ENCODE measurements at regions not wholly inside any gene's neighbourhood (a gene's known extent, or its start where the extent isn't known, plus 50 kb on each side); places are given as distances from the start of the nearest gene placed in this dataset.
"Not testable (repeated sequence)": the region's sequence is repeated elsewhere in the genome, so short reads cannot be mapped to it uniquely, and the experiment has no call there.

DNA sequence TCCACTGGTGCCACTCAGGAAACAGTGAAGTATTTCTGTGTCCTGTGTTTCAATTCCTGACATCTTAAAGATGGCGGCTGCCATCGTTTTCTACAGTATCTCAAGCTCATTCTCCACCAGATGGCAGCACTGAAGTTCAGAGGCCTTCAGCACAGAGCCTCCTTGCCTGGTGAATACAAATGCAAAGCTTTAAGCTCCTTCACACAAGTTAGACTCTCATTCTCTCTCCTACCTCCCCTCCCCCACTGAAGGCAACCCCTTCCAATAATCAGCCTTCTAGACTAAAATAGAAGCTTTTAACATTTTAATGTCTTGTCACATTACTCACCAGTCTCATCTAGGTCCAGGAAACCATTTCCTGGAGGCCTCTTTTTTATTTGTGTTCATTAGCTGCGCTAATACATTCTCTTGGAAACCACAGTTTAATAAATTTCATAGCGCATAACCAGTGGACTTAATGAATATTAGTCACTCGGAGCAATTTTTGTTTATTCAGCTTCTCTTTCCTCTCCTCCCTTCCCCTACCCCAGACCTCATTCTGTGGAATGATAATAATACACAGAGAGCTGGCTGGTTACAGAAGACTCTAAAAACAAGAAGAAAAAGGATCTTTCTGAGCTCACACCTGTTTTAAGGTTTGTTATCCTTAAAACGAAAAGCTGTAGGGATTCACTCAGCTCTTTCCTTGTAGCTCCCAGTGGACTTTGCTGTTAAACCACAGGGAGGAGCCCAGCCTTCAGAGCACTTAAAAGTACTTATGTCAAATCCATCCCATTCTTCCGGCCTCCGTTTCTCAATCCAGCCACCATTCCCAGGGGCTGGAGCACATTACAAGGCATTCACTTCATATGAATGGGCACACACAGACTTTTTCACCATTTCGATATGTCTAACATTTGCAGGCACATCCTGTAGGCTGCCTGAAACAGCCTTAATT, 384.9 kb downstream of the HLX start:
- DNase-seq, result peak; percentile 57

DNA sequence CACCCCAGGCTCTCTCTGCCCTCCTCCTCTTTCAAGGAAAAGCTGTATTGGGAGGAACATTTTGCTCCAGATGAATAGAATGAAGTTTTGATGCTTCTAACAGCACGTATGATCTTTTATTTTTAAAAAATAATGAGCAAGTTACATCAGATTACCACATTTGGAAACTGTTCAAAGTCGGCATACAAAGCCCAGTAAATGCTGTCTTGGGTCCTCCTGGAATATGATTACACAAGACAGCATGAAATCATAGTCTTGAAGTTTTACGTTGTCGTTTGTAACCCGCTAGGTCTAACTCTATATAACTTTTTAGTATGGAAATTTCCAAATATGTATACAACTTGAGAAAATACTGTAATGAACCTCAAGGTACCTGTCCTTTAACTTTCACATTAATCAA, 385.6 kb downstream of the HLX start:
- no peak for DNase-seq

DNA sequence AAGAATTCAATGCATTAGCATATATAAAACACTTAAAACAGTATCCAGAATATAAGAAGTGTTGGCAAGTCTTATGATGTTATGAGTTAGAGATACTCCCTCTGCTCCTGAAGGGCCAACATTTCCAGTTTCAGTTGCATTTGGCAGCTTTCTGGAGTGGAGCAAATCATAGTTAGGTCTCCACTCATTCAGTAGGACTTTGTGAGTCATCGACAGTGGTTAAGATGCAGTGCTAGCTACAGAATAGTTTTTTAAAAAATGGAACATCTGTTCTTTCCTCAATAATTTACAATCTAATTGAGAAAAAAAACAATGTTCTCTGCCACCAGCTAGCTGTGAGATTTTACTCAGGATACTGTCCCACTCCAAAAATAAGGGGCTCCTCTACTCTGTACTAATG, 389.1 kb downstream of the HLX start:
- DNase-seq, result no peak

DNA sequence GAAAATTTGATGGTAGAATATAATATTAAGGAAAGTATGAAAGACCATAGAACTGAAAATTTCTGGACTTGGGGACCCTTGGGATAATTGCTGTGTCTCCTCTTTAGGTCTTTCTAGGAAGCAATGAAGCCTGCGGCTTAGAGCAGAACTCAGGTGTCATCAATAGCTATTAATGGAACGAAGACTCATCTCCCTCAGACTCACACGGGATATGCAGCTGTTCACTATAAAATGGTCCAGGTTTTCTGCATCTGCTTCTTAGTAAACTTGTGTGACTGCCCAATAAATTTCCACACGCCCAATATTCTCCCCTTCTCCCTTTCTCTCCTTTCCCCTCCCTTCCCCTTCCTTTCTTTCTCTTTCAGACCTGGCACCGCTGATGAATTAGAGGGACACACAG, 392.5 kb downstream of the HLX start:
- no peak for DNase-seq

DNA sequence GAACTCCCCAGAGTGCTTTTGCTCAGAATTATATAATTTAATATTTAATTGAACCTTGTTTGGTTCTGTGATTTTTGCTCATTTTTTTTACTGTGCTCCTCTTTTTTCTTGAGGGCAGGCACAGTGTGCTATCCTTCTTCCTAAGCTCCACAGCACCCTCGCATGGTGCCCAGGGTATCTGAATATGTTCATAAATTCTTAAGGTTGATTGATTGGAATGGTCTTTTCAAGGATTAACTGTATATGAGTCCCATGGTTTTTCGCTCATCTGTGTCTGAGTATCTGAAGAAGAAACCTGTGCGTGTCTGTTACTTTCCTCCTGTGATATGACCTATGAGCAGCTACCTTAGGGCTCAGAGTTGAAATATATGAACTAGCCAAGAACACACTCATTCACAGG, 393.7 kb downstream of the HLX start:
- DNase-seq, result no peak

DNA sequence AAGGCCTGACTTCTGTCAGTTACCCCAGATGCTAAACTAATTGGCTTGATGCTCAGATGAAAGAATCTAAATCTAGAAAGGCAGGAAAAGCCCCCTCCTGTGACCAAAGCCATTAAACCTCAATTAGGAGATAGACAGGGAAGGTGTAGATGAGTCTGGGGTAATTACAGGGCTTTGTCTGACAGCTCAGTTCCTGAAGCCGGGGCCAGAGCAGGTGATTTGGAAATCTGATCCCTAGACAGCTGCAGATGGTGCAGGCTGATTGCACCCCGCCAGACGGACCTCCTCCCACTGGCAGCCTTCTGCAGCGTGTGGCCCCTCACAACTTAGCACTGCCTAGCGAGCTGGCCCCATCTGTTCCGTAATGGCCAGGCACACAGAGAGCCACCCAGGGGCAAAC, 395.1 kb downstream of the HLX start:
- no peak for DNase-seq

DNA sequence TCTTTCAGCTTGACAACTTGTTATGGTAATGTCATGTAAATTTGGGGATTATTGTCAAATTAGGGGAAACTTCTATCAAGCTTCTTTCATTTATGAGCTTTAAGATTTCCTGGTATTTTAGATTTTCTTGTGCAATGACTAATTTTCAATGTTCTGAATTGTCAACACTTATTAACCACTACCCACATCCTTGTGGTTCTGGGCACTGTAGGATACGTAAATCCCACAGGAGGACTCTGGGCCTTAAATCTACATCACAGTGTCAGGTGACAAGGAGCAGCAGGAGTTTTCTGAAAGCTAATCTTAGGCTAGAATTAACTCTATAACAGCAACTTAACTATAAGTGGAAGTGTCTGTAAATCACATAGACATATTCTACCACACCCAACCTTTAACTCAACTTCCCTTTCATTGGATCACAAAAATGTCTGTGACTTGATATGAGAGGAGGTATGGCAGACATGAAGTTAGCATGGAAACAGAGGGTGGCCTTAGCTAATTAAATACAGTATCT, 397.7 kb downstream of the HLX start:
- no peak for DNase-seq

DNA sequence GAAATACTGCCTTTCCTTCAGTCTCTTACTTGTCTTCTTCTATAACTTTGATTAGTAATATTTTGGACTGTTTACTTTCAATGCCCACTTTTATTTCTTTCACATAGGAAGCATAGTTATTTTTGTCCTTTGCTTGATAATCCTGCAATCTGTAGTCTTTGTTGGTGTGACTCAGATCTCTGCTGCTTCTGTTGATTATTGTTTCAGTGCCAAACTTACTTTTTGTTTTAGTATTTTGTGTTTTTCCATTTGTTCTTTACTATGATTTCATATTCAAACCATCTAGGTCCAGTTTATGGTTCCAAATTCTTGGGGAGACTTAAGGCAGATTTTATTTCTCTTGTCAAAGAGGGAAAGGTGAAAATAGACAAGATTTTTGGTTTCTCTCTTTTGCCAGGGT, 399.9 kb downstream of the HLX start:
- DNase-seq, result no peak

DNA sequence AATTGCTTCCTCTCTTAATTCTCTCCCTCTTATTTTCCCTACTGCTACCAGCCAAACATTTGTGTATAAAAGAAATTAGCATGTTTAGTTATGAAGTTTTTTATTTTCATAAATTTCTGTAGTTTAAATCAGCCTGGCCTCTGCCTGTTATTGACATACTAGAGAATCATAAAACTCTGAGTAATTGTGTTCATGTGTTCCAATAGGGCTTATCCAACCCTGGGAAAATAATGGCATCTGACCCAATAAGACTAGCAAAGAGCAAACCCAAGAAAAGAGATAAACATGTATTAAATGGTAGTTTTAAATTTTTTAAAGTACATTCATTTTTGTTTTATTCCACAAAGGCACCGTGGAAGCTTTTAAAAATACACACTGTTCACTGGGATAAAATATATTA, 404.3 kb downstream of the HLX start:
- no peak for DNase-seq

DNA sequence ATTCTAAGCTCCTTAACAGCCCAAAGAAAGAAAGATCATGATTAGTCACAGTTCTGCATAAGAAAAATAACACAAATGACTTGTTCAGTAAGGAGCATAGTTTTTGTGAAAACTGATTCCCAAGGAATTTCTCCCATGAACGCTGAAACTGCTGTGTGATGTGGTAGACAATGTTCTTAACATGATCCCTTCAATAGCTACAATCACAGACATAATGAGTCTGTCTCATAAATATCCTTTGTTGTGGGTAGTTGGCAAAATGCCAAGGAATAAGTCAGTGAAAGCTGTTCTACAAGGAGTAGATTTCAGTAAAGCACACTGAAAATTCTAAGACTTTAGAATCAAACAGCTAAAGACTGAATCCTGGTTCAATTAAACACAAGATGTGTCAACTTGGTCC, 404.8 kb downstream of the HLX start:
- DNase-seq, result no peak

DNA sequence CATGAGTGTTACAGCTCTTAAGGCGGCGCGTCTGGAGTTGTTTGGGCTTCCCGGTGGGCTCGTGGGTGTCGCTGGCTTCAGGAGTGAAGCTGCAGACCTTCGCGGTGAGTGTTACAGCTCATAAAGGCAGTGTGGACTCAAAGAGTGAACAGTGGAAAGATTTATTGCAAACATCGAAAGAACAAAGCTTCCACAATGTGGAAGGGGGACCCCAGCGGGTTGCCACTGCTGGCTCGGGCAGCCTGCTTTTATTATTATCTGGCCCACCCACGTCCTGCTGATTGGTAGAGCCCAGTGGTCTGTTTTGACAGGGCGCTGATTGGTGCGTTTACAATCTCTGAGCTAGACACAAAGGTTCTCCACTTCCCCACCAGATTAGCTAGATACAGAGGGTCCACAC, 405.7 kb downstream of the HLX start:
- not testable (repeated sequence) for DNase-seq

DNA sequence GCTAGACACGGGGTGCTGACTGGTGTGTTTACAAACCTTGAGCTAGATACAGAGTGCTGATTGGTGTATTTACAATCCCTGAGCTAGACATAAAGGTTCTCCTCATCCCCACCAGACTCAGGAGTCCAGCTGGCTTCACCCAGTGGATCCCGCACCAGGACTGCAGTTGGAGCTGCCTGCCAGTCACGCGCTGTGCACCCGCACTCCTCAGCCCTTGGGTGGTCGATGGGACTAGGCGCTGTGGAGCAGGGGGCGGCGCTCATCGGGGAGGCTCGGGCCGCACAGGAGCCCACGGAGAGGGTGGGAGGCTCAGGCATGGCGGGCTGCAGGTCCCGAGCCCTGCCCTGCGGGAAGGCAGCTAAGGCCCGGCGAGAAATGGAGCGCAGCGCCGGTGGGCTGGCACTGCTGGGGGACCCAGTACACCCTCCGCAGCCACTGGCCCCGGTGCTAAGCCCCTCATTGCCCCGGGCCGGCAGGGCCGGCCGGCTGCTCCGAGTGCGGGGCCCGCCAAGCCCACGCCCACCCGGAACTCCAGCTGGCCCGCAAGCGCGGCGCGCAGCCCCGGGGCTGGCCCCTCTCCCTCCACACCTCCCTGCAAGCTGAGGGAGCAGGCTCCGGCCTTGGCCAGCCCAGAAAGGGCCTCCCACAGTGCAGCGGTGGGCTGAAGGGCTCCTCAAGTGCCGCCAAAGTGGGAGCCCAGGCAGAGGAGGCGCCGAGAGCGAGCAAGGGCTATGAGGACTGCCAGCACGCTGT, 406.4 kb downstream of the HLX start:
- DNase-seq, result not testable (repeated sequence)

DNA sequence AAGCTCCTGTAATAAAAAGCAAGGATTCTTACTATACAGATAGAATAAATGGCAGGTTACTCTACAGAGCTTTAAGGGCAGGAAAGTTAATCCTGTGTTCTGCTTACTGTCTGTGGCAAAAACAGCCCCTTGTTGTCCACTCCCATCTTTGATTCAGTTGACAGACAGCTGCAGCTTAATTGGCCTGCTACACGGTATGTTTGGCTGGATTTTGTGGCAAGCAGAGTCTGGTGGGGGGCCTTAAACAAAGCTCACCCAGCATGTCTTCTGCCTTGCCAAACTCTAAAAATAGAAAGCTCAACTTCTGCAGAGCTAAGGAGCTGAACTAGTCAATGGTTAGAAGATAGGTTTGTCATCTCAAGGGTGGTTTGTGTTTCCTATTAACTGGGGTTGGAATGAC, 407.2 kb downstream of the HLX start:
- DNase-seq, result no peak

DNA sequence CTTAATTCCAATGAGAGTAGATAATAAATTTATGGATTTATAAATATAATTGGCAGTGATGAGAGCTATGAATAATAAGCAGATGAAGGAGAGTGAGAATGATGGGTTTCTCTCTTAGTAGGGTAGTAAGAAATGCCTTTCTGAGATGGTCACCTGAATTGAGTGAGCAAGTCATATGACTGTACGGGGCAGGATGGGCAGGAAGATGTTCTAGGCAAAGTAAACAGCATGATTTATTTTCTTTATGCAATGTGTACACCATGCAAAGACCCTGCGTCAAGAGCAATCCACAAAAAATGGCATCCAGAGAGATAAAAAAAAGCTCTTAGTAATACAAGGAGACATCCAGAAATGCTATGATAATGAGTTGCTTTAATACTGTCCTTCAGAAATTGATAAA, 409.9 kb downstream of the HLX start:
- DNase-seq, result no peak

DNA sequence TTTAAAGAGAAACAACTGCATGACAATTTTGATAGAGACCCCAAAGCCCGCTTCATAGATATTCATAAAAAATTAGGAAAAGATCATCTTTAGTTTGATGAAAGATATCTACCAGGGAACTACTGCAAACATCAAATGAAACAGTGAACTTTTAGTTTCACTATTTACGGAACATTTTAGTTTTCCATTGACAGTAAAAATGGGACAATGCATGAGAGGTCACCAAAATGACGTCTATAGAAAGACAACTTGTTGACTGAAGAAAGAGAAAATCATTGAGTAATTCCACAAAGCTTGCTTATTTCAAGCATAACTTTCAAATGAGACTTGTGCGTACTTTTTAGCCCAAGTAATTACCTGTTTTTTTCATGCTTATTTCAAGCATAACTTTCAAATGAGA, 411.4 kb downstream of the HLX start:
- DNase-seq, result no peak

DNA sequence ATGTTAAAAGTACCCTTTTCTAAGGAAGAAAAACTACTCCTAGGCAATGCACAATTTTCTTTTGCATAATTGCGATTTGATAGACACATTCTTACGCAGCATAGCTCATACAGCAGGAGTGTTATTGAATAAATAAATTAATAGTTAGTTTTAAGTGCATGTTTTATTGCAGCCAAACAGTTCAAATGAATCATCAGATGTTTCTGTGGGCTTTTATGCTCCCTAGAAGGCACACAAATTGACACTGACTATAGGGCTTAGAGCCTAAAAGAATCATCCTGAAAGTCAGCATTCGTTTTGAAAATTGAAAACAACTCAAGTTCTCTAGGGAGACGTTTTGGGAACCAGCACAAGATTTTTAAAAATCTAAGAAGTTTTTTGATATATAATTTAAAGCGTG, 411.9 kb downstream of the HLX start:
- no peak for DNase-seq

DNA sequence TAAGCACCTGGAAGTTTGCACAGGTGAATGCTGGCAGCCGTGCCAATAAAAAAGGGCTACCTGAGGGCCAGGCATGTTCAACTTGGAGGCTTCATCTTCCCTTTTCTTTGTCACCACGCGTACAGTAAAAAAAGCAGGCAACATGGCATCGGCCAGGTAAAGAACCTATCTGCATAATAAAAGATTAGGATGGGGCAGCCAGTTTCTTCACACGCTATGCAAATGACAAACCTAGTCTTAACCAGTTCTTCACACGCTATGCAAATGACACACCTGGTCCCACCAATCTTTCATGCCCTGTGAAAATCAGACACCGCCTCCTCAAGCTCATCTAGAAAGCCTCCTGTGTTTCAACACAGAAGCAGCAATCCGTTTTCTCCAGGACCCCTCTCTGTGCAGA, 413.4 kb downstream of the HLX start:
- DNase-seq, result no peak

DNA sequence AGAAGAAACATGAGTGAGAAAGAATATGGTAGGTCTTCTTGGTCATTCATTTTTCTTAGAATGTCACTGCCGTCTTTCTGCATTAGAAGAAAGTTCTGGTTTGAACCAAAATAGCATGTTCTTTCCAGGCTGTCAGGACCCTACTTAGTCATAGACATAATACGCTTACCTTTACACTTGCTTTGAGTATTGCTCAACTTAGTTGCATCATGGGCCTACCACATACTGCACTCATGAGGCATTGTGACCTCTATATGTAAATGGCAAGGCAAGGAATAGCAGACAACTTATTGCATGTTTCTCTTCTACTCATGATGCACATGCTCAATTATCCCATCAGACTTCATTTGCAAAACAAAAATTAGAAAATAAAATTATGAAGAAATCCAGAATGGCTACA, 415.0 kb downstream of the HLX start:
- DNase-seq, result no peak

DNA sequence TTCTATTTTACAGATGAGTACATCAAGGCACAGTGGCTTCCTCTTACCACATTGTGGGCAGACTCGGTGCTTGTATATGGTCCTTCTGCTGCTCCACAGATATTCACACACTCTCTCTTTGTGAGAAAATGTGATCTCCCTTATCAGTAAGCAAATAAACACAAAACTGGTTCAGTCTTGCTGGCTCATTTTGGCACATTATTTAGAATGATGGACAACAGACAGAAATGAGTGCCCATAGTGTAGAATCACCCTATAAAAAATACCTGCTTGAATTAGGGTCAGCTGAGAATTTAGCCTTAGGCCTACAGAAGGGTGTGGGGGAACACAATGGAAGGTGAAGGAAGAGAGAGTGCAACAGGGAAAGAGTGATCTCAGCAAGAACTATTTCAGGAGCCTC, 423.1 kb downstream of the HLX start:
- no peak for DNase-seq

DNA sequence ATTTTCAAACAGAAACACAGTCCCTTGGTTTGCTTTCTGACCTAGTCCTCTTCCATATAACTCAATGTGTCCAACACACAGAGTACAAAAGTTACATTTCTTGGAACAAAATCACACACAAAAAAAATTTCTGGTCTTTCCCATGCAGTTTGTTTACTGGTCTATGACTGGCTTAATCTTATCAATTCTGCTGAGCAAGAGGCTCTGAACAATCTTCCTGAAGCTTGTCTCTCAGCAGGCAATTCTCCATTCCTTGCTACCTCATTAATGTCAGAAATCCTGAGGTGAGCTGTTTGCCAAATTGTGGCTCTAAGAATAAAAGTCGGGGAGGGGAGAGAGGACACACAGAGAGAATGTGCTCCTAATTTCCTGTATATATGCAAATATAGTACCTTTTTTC, 423.6 kb downstream of the HLX start:
- no peak for DNase-seq

DNA sequence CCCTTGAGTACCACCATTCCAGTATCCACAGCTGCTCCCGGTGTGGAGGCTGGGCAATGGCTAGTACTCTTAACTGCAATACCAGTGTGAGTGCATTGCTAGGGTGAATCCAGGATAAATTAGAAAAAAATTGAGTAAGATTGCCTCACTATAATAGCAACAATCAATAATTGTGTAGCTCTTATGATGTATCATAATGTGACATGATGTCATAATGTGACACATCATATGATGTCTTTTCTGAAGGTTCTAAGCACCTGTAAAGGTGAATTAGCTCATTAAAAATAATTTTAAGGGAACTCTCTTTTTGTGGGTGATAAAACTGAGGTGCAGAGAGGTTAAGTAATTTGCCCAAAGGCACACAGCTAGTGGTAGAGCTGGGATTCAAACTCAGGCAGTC, 424.4 kb downstream of the HLX start:
- no peak for DNase-seq

DNA sequence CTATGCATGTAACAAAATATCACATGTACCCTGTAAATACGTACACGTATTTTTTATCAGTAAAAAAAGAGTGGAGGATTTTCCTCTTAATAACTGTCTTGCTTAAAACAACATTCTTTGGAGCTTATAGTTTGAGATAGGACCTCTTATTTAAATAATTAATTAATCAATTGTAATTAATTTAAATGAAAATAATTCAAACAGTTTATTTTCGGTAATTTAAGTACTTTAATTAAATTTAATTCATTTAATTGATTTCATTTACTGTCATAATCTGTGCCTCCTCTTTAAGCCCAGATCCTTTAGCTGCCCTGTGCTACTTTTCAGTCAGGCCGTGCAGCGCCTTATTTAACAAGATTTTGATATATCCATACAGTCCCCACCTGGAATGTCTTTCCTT, 427.0 kb downstream of the HLX start:
- no peak for DNase-seq

DNA sequence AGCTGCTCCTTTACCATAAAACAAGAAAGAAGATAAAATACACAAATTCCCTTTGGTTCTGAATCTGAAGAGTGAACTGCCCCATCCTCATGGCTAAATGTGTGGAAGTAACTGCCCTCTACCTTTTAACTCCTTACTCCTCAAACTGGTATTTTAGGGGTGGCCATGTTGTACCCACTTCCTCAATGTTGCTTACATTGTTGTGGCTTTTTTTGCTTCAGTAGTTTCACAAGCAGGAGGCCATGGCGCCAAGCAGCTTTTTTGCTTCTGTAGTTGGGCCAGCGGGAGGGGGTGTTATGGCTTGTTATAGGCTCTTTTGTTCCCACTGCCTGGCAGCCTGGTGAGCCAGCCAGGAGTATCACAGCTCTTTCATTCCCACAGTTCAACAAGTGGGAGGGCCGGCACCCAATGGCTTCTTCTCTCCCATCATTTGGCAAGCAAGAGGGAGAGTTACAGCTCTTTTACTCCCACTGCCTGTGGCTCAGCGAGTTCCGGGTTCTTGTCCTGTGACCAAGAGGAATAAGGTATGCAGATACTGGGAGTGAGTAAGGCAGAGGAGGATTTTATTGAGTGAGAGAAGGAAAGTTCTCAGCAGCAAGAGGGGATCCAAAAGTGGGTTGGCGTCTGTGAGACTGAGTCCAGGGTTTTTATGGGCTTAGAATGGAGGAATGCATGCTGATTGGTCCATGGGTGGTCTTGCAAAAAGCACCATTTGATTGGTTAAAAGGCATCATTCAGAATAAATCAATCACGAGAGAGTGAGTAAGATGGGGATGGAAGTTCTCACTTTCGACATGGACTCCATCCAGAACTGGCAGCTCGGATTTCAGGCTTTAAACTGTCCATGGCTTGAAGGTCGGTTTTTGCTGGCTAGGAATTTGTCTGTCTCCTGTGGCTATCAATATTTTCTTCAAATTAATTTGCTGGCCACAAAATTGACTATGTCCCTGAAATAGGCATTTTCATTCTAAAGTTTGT, 429.6 kb downstream of the HLX start:
- no peak for DNase-seq
